Keratinocyte (primary cell): ENCODE measurements at regions not wholly inside any gene's neighbourhood (a gene's known extent, or its start where the extent isn't known, plus 50 kb on each side); places are given as distances from the start of the nearest gene placed in this dataset.

ENCODE experiments used
- CTCF ChIP-seq, 3 experiments: IDR thresholded peaks in 1 of 3; conservative IDR thresholded peaks in 1 of 3; optimal IDR thresholded peaks in 1 of 3; 2 replicates in 2 of 3; 3 replicates in 1 of 3; pipeline versions ENCODE3 to v1.5.1; 2011; ENCODE audit warnings: low read length in 3 of 3, mild to moderate bottlenecking in 3 of 3, moderate library complexity in 2 of 3, control low read depth in 1 of 3, inconsistent platforms in 1 of 3; ENCODE audit not compliant: insufficient read depth in 2 of 3; ENCODE audit errors: extremely low read depth in 1 of 3
- EZH2 ChIP-seq: IDR thresholded peaks from one replicate; pipeline ENCODE4 v1.6.1; 2012; ENCODE audit warnings: inconsistent platforms, mild to moderate bottlenecking, low read length, moderate library complexity

- no peak for TF ChIP-seq CTCF (optimal IDR thresholded peaks at IDR 0.05 in 1 of 3, IDR thresholded peaks at IDR 0.05 in 1 of 3, conservative IDR thresholded peaks at IDR 0.05 in 1 of 3; ENCODE audit: extremely low read depth in 1 of 3, insufficient read depth in 2 of 3, low read length in 3 of 3)
- no peak for TF ChIP-seq EZH2
These were observed 99.4 kb upstream of the SLC2A1 start for GRCh38 chr1:43058056-43058455.
